ENCODE measurements at regions not wholly inside any gene's neighbourhood (a gene's known extent, or its start where the extent isn't known, plus 50 kb on each side); places are given as distances from the start of the nearest gene placed in this dataset.

DNA sequence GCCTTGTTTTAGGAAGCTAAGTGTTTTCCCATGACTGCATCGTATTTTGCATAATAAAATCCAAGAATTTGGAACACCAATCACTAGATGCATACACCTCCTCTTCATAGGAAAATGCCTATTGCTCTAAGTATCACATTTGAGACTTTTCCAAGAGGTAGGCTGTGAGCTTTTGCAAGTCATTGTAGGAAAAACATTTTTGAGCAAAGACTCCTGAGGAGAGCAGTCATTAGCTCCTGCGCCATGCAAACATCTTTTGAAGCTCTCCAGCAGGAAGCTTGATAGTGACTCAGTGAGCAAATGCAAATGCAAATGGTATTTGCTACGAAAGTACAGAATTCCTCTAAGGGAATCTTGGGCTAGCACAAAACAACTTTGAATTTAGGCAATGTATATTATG, 750.4 kb downstream of the QKI start:
- no peak for TF ChIP-seq CTCF (IDR thresholded peaks at IDR 0.05; ENCODE audit: insufficient read depth, low read length, poor library complexity, severe bottlenecking)
- TF ChIP-seq EZH2phosphoT487 (conservative IDR thresholded peaks at IDR 0.05; ENCODE audit: low read length): no peak
